ENCODE measurements at regions not wholly inside any gene's neighbourhood (a gene's known extent, or its start where the extent isn't known, plus 50 kb on each side); places are given as distances from the start of the nearest gene placed in this dataset.

- no peaks in the 10 kb centered on the region for H3K9me1 ChIP-seq (ENCODE audit: control insufficient read depth, insufficient read depth, low read length)
- intact Hi-C loops (cut with micrococcal nuclease): no loop called here
- no peaks in the 10 kb centered on the region for H3K4me1 ChIP-seq (replicated peaks in 1 of 2; ENCODE audit: control insufficient read depth in 2 of 2, insufficient read depth in 2 of 2, low read length in 2 of 2)
- TF ChIP-seq DLX4 (CRISPR knock-in tag; IDR thresholded peaks at IDR 0.05) (no peak), MITF (IDR thresholded peaks at IDR 0.05) (no peak), HMGN3 (IDR thresholded peaks at IDR 0.05; ENCODE audit: borderline replicate concordance, extremely low read depth, insufficient read length, low read depth, low read length) (no peak), GABPA (tag; conservative IDR thresholded peaks at IDR 0.05; ENCODE audit: low read depth) (no peak), NFE2L1 (tag; IDR thresholded peaks at IDR 0.05; ENCODE audit: borderline replicate concordance, low read depth) (no peak), HDAC3 (IDR thresholded peaks at IDR 0.05; ENCODE audit: borderline replicate concordance, partially characterized antibody) (no peak)
- in situ Hi-C loops (cut with MboI): no loop called here
- no peaks in the 10 kb centered on the region for H4K20me1 ChIP-seq (replicated peaks; ENCODE audit: control insufficient read depth, insufficient read depth, low read length)
- FAIRE-seq: no peak
- H3K9me3 ChIP-seq (replicated peaks; ENCODE audit: control insufficient read depth, insufficient read depth, low read depth, low read length): no peaks in the 10 kb centered on the region
- H3K4me2 ChIP-seq (ENCODE audit: insufficient read depth, low read length): no peak overlapping the region
- DNase-seq (ENCODE audit: extremely low read depth in 1 of 4, low spot score in 3 of 4): no peak
- no peaks in the 10 kb centered on the region for H3K36me3 ChIP-seq (ENCODE audit: control insufficient read depth, insufficient read depth, low read length)
- H3K79me2 ChIP-seq (ENCODE audit: control insufficient read depth, insufficient read depth, low read length): no peaks in the 10 kb centered on the region
- no peak overlapping the region for H2AFZ ChIP-seq (ENCODE audit: low read depth, low read length)
- no TSS peak for BruUV-seq (replicated peaks)
- H3K4me3 ChIP-seq: no peak overlapping the region
- H3K27me3 ChIP-seq (ENCODE audit: control insufficient read depth in 2 of 2, insufficient read depth in 2 of 2, low read length in 2 of 2): no peaks in the 10 kb centered on the region
- ATAC-seq: no peak
- ChIA-PET CTCF (ENCODE audit: low intra/inter-chr PET ratio) (no interaction called here), POLR2A (no interaction called here)
- no peak overlapping the region for H3K9ac ChIP-seq (ENCODE audit: insufficient read depth in 1 of 2, low read depth in 2 of 2, low read length in 2 of 2)
- H3K27ac ChIP-seq (ENCODE audit: extremely low read depth, low read depth, low read length): no peak overlapping the region
- 0% methylated on average over 3 of the region's 3 CpGs for WGBS (ENCODE audit: insufficient coverage, low coverage, missing lambda C conversion rate)
These were observed 177.1 kb downstream of the PARM1 start for GRCh38 chr4:75110061-75110460.
